ENCODE measurements at regions not wholly inside any gene's neighbourhood (a gene's known extent, or its start where the extent isn't known, plus 50 kb on each side); places are given as distances from the start of the nearest gene placed in this dataset.

DNA sequence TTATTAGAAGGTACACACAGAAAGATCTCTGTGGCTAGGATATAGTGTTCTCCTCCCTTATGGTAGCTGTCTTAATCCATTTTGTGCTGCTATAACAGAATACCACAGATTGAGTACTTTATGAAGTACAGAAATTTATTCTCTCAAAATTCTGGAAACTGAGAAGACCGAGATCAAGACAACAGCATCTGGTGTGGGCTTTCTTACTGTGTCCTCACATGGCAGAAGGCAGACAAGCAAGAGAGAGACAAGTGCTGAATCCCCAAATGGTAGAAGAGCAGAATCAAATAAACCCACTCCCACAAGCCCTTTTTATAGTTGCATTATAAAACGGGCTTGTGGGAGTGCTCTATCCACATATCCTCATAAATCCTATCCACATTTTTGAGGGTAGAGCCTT is 373.1 kb downstream of the GABRG1 start:
- no peaks in the 10 kb centered on the region for H3K36me3 ChIP-seq (ENCODE audit: low read depth)
- TF ChIP-seq CTCF (IDR thresholded peaks at IDR 0.05) = no peak
- intact Hi-C loops (cut with DNase I, micrococcal nuclease) = no loop called here
- no peak overlapping the region for H3K4me3 ChIP-seq
- DNase-seq = no peak
- no peaks in the 10 kb centered on the region for H3K4me1 ChIP-seq (ENCODE audit: low read depth)
- no peaks in the 10 kb centered on the region for H3K9me3 ChIP-seq
- no peak for ATAC-seq

DNA sequence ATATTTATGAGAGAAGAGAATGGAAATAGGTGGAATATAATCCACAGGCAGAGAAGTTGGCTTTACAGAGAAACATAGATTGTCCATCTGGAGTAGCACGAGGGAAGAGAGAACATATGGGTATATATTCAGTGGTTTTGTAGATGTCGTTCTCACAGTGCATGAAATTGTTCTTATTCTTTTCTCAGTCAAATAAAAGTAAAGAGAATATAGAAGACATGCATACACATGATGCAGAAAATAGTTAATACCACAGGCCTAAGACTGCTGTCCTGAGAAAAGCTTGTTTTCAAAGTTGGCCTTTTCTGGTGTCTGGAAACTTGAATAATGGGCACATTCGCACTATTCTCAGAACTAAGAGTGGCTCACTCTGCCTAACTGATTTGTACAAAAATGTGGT is 378.1 kb downstream of the GABRG1 start:
- ATAC-seq = no peak
- Histone ChIP-seq H3K9me3 (peaks cover 4% of the 10 kb centered on the region), H3K4me1 (ENCODE audit: low read depth) (peaks cover 8% of the 10 kb centered on the region), H3K36me3 (ENCODE audit: low read depth) (no peaks in the 10 kb centered on the region), H3K4me3 (no peak overlapping the region)
- intact Hi-C loops (cut with DNase I, micrococcal nuclease) = no loop called here
- no peak for DNase-seq
- no peak for TF ChIP-seq CTCF (IDR thresholded peaks at IDR 0.05)

- TF ChIP-seq CTCF (IDR thresholded peaks at IDR 0.05) = no peak
Measured at GRCh38 chr4:45741897-45742296, 382.0 kb downstream of the GABRG1 start.

GRCh38 chr4:45732161-45732560 is 391.7 kb downstream of the GABRG1 start:
- no peaks in the 10 kb centered on the region for H3K36me3 ChIP-seq (ENCODE audit: low read depth)
- ATAC-seq (no peak), DNase-seq (no peak)
- H3K4me1 ChIP-seq (ENCODE audit: low read depth) = no peaks in the 10 kb centered on the region
- TF ChIP-seq CTCF (IDR thresholded peaks at IDR 0.05) = no peak
- intact Hi-C loops (cut with DNase I, micrococcal nuclease) = no loop called here
- H3K9me3 ChIP-seq = no peaks in the 10 kb centered on the region
- H3K4me3 ChIP-seq = no peak overlapping the region

More at GRCh38 chr4:45741897-45742296, 382.0 kb downstream of the GABRG1 start:
- ATAC-seq (peak; percentile 89), DNase-seq (peak in 1 of 3 donors; percentile 13)
- intact Hi-C loops (cut with DNase I, micrococcal nuclease) = loop anchor here in 1 of 2 donors (5.0 kb wide), 1 partner anchor 190 kb away; no protein-coding TSS in a partner anchor
- peaks cover 8% of the 10 kb centered on the region for H3K4me1 ChIP-seq (ENCODE audit: low read depth)
- H3K9me3 ChIP-seq = peaks cover 13% of the 10 kb centered on the region
- H3K36me3 ChIP-seq (ENCODE audit: low read depth) = no peaks in the 10 kb centered on the region
- H3K4me3 ChIP-seq = no peak overlapping the region

- intact Hi-C loops (cut with DNase I, micrococcal nuclease) = no loop called here
- no peaks in the 10 kb centered on the region for H3K36me3 ChIP-seq (ENCODE audit: low read depth)
- no peaks in the 10 kb centered on the region for H3K4me1 ChIP-seq (ENCODE audit: low read depth)
- H3K9me3 ChIP-seq = no peaks in the 10 kb centered on the region
- ATAC-seq = no peak
- no peak for TF ChIP-seq CTCF (IDR thresholded peaks at IDR 0.05)
- DNase-seq = no peak
- no peak overlapping the region for H3K4me3 ChIP-seq
Measured at GRCh38 chr4:45716093-45716492, 407.8 kb downstream of the GABRG1 start.

DNA sequence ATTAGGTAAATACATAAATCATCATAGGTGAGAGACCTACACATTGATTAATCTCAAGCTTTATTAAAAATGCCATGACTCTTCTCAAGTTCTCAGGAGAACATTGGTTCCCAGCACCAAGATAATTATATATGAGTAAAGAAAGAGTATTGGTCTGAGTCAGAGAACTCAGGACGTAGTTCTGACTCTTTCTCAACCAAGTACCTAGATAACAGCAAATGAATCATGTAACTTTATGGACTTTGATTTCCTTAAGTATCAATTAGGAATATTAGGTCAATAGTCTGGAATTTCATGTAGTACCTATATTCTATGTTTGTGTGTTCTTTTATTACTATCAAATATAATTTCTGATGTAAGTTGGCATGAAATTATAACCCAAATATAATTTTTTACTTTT is 409.9 kb downstream of the GABRG1 start:
- ATAC-seq (no peak), DNase-seq (no peak)
- H3K36me3 ChIP-seq (ENCODE audit: low read depth) = no peaks in the 10 kb centered on the region
- no peak overlapping the region for H3K4me3 ChIP-seq
- TF ChIP-seq CTCF (IDR thresholded peaks at IDR 0.05) = no peak
- H3K4me1 ChIP-seq (ENCODE audit: low read depth) = no peaks in the 10 kb centered on the region
- H3K9me3 ChIP-seq = no peaks in the 10 kb centered on the region
- intact Hi-C loops (cut with DNase I, micrococcal nuclease) = no loop called here
